ENCODE measurements at regions not wholly inside any gene's neighbourhood (a gene's known extent, or its start where the extent isn't known, plus 50 kb on each side); places are given as distances from the start of the nearest gene placed in this dataset.

DNA sequence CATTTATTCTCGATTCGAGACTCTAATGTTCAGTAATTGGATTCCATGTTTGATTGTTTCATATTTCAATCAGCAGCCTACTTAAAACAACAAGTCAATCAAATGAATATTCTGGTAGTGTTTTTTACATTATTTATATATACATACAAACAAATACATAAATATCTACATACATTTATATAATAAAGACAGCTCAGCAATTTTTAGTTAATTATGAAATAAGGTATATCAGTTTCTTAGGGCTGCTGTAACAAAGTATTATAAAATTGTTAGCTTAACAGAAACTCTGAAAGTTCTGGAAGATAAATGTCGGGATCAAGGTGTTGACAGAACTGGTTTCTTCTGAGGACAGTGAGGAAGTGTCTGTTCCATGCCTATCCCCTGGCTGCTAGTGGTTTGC lies 105.9 kb downstream of the MGST1 start:
- Histone ChIP-seq H3K9me2 (ENCODE audit: insufficient read depth) (no peaks in the 10 kb centered on the region), H2AFZ (no peak overlapping the region), H3K79me2 (replicated peaks; ENCODE audit: insufficient read depth) (no peaks in the 10 kb centered on the region), H3F3A (replicated peaks; ENCODE audit: low read depth) (no peaks in the 10 kb centered on the region), H3K27ac (ENCODE audit: low read depth) (no peak overlapping the region), H3K27me3 (ENCODE audit: insufficient read depth) (peaks cover 7% of the 10 kb centered on the region), H4K20me1 (replicated peaks; ENCODE audit: insufficient read depth) (no peaks in the 10 kb centered on the region), H3K4me1 (ENCODE audit: insufficient read depth) (peaks cover 34% of the 10 kb centered on the region), H3K4me2 (no peak overlapping the region), H3K36me3 (ENCODE audit: insufficient read depth) (no peaks in the 10 kb centered on the region), H3K4me3 (no peak overlapping the region)
- Mint-ChIP-seq H3K4me3 (no peak overlapping the region), H3K9me3 (no peaks in the 10 kb centered on the region), H3K27ac (no peak overlapping the region), H3K27me3 (ENCODE audit: insufficient read depth, low read depth, poor library complexity) (peaks cover 2% of the 10 kb centered on the region), H3K36me3 (ENCODE audit: low read depth) (no peaks in the 10 kb centered on the region), H3K4me1 (peaks cover 32% of the 10 kb centered on the region)
- TF ChIP-seq EZH2phosphoT487 (IDR thresholded peaks at IDR 0.05; ENCODE audit: unreplicated experiment): no peak
- no peak for TF ChIP-seq NANOG (IDR thresholded peaks at IDR 0.05; ENCODE audit: borderline replicate concordance)
- TF ChIP-seq, protein P1, sequence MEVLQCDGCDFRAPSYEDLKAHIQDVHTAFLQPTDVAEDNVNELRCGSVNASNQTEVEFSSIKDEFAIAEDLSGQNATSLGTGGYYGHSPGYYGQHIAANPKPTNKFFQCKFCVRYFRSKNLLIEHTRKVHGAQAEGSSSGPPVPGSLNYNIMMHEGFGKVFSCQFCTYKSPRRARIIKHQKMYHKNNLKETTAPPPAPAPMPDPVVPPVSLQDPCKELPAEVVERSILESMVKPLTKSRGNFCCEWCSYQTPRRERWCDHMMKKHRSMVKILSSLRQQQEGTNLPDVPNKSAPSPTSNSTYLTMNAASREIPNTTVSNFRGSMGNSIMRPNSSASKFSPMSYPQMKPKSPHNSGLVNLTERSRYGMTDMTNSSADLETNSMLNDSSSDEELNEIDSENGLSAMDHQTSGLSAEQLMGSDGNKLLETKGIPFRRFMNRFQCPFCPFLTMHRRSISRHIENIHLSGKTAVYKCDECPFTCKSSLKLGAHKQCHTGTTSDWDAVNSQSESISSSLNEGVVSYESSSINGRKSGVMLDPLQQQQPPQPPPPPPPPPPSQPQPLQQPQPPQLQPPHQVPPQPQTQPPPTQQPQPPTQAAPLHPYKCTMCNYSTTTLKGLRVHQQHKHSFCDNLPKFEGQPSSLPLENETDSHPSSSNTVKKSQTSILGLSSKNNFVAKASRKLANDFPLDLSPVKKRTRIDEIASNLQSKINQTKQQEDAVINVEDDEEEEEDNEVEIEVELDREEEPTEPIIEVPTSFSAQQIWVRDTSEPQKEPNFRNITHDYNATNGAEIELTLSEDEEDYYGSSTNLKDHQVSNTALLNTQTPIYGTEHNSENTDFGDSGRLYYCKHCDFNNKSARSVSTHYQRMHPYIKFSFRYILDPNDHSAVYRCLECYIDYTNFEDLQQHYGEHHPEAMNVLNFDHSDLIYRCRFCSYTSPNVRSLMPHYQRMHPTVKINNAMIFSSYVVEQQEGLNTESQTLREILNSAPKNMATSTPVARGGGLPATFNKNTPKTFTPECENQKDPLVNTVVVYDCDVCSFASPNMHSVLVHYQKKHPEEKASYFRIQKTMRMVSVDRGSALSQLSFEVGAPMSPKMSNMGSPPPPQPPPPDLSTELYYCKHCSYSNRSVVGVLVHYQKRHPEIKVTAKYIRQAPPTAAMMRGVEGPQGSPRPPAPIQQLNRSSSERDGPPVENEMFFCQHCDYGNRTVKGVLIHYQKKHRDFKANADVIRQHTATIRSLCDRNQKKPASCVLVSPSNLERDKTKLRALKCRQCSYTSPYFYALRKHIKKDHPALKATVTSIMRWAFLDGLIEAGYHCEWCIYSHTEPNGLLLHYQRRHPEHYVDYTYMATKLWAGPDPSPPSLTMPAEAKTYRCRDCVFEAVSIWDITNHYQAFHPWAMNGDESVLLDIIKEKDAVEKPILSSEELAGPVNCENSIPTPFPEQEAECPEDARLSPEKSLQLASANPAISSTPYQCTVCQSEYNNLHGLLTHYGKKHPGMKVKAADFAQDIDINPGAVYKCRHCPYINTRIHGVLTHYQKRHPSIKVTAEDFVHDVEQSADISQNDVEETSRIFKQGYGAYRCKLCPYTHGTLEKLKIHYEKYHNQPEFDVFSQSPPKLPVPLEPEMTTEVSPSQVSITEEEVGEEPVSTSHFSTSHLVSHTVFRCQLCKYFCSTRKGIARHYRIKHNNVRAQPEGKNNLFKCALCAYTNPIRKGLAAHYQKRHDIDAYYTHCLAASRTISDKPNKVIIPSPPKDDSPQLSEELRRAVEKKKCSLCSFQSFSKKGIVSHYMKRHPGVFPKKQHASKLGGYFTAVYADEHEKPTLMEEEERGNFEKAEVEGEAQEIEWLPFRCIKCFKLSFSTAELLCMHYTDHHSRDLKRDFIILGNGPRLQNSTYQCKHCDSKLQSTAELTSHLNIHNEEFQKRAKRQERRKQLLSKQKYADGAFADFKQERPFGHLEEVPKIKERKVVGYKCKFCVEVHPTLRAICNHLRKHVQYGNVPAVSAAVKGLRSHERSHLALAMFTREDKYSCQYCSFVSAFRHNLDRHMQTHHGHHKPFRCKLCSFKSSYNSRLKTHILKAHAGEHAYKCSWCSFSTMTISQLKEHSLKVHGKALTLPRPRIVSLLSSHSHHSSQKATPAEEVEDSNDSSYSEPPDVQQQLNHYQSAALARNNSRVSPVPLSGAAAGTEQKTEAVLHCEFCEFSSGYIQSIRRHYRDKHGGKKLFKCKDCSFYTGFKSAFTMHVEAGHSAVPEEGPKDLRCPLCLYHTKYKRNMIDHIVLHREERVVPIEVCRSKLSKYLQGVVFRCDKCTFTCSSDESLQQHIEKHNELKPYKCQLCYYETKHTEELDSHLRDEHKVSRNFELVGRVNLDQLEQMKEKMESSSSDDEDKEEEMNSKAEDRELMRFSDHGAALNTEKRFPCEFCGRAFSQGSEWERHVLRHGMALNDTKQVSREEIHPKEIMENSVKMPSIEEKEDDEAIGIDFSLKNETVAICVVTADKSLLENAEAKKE (CRISPR knock-in tag; IDR thresholded peaks at IDR 0.05): no peak
- TF ChIP-seq, protein P2, sequence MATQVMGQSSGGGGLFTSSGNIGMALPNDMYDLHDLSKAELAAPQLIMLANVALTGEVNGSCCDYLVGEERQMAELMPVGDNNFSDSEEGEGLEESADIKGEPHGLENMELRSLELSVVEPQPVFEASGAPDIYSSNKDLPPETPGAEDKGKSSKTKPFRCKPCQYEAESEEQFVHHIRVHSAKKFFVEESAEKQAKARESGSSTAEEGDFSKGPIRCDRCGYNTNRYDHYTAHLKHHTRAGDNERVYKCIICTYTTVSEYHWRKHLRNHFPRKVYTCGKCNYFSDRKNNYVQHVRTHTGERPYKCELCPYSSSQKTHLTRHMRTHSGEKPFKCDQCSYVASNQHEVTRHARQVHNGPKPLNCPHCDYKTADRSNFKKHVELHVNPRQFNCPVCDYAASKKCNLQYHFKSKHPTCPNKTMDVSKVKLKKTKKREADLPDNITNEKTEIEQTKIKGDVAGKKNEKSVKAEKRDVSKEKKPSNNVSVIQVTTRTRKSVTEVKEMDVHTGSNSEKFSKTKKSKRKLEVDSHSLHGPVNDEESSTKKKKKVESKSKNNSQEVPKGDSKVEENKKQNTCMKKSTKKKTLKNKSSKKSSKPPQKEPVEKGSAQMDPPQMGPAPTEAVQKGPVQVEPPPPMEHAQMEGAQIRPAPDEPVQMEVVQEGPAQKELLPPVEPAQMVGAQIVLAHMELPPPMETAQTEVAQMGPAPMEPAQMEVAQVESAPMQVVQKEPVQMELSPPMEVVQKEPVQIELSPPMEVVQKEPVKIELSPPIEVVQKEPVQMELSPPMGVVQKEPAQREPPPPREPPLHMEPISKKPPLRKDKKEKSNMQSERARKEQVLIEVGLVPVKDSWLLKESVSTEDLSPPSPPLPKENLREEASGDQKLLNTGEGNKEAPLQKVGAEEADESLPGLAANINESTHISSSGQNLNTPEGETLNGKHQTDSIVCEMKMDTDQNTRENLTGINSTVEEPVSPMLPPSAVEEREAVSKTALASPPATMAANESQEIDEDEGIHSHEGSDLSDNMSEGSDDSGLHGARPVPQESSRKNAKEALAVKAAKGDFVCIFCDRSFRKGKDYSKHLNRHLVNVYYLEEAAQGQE (IDR thresholded peaks at IDR 0.05; ENCODE audit: unreplicated experiment): no peak
- TF ChIP-seq STAT1 (IDR thresholded peaks at IDR 0.05; ENCODE audit: unreplicated experiment): no peak
- no peak for TF ChIP-seq CREB1 (CRISPR knock-in tag; IDR thresholded peaks at IDR 0.05; ENCODE audit: low read depth)
- TF ChIP-seq JUNB (IDR thresholded peaks at IDR 0.05; ENCODE audit: unreplicated experiment): no peak
- TF ChIP-seq, protein P3, sequence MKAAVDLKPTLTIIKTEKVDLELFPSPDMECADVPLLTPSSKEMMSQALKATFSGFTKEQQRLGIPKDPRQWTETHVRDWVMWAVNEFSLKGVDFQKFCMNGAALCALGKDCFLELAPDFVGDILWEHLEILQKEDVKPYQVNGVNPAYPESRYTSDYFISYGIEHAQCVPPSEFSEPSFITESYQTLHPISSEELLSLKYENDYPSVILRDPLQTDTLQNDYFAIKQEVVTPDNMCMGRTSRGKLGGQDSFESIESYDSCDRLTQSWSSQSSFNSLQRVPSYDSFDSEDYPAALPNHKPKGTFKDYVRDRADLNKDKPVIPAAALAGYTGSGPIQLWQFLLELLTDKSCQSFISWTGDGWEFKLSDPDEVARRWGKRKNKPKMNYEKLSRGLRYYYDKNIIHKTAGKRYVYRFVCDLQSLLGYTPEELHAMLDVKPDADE (IDR thresholded peaks at IDR 0.05): no peak
- no peak for TF ChIP-seq ZNF331 (CRISPR knock-in tag; IDR thresholded peaks at IDR 0.05; ENCODE audit: low read depth)
- TF ChIP-seq ZNF114 (CRISPR knock-in tag; IDR thresholded peaks at IDR 0.05): no peak
- no peak for TF ChIP-seq EZH2 (IDR thresholded peaks at IDR 0.05; ENCODE audit: low read depth, unreplicated experiment)
- TF ChIP-seq POLR2AphosphoS5 (IDR thresholded peaks at IDR 0.05; ENCODE audit: low read depth): no peak
- TF ChIP-seq, protein P4, sequence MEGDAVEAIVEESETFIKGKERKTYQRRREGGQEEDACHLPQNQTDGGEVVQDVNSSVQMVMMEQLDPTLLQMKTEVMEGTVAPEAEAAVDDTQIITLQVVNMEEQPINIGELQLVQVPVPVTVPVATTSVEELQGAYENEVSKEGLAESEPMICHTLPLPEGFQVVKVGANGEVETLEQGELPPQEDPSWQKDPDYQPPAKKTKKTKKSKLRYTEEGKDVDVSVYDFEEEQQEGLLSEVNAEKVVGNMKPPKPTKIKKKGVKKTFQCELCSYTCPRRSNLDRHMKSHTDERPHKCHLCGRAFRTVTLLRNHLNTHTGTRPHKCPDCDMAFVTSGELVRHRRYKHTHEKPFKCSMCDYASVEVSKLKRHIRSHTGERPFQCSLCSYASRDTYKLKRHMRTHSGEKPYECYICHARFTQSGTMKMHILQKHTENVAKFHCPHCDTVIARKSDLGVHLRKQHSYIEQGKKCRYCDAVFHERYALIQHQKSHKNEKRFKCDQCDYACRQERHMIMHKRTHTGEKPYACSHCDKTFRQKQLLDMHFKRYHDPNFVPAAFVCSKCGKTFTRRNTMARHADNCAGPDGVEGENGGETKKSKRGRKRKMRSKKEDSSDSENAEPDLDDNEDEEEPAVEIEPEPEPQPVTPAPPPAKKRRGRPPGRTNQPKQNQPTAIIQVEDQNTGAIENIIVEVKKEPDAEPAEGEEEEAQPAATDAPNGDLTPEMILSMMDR (conservative IDR thresholded peaks at IDR 0.05; ENCODE audit: low read depth in 2 of 2): no peak
- ATAC-seq: no peak
- no peak for DNase-seq (ENCODE audit: low spot score)
